MM.1S (cell line): ENCODE measurements at regions not wholly inside any gene's neighbourhood (a gene's known extent, or its start where the extent isn't known, plus 50 kb on each side); places are given as distances from the start of the nearest gene placed in this dataset.

Experiments
- DNase-seq: peaks from one replicate; pipeline ENCODE4 v3.0.0-alpha.2; 2015
- H2AFZ ChIP-seq: fragments of 300-600 bp; sonication (generic); 2 replicates; pipeline ENCODE4 v1.6.0; 2016; ENCODE audit warnings: antibody characterized with exemption, low read length
- H3F3A ChIP-seq: fragments of 300-600 bp; sonication (generic); 2 replicates; pipeline ENCODE4 v1.6.1; 2016; ENCODE audit warnings: mild to moderate bottlenecking, antibody characterized with exemption, low read length, moderate library complexity, mixed read lengths; ENCODE audit not compliant: insufficient read depth
- H3K27ac ChIP-seq: fragments of 300-600 bp; sonication (generic); 2 replicates; pipeline ENCODE4 v1.5.1; 2016; ENCODE audit warnings: mild to moderate bottlenecking, low read length
- H3K27me3 ChIP-seq: fragments of 300-600 bp; sonication (generic); replicated peaks from 2 replicates; pipeline ENCODE4 v1.6.0; 2016; ENCODE audit warnings: low read length; ENCODE audit not compliant: insufficient read depth
- H3K36me3 ChIP-seq: fragments of 300-600 bp; sonication (generic); replicated peaks from 2 replicates; pipeline ENCODE4 v1.6.1; 2016; ENCODE audit warnings: mild to moderate bottlenecking, low read length, mixed read lengths; ENCODE audit not compliant: insufficient read depth
- H3K4me1 ChIP-seq: fragments of 300-600 bp; sonication (generic); 2 replicates; pipeline ENCODE4 v1.6.1; 2016; ENCODE audit warnings: low read length, mixed read lengths
- H3K4me2 ChIP-seq: fragments of 300-600 bp; sonication (generic); 2 replicates; pipeline ENCODE4 v1.6.0; 2016; ENCODE audit warnings: low read depth, low read length
- H3K4me3 ChIP-seq: fragments of 300-600 bp; sonication (generic); 2 replicates; pipeline ENCODE4 v1.5.1; 2016; ENCODE audit warnings: low read length, mixed read lengths
- H3K79me2 ChIP-seq: fragments of 300-600 bp; sonication (generic); 2 replicates; pipeline ENCODE4 v1.6.1; 2016; ENCODE audit warnings: mixed run types, low read length, mixed read lengths
- H3K9ac ChIP-seq: fragments of 300-600 bp; sonication (generic); 2 replicates; pipeline ENCODE4 v1.6.1; 2016; ENCODE audit warnings: low read length, mixed read lengths
- H3K9me2 ChIP-seq: fragments of 300-600 bp; sonication (generic); replicated peaks from 2 replicates; pipeline ENCODE4 v1.6.1; 2016; ENCODE audit warnings: mild to moderate bottlenecking, low read length, mixed read lengths; ENCODE audit not compliant: insufficient read depth
- H3K9me3 ChIP-seq: fragments of 300-600 bp; sonication (generic); replicated peaks from 2 replicates; pipeline ENCODE4 v1.6.1; 2016; ENCODE audit warnings: mild to moderate bottlenecking, low read length, mixed read lengths; ENCODE audit not compliant: insufficient read depth
- H4K20me1 ChIP-seq: fragments of 300-600 bp; sonication (generic); 2 replicates; pipeline ENCODE4 v1.6.1; 2016; ENCODE audit warnings: mild to moderate bottlenecking, low read length, moderate library complexity, mixed read lengths; ENCODE audit not compliant: insufficient read depth
- CTCF ChIP-seq: fragments of 300-600 bp; sonication (generic); IDR thresholded peaks from 2 replicates; pipeline ENCODE4 v1.5.1; 2016; ENCODE audit warnings: antibody characterized with exemption, low read length, mixed read lengths
- EZH2 ChIP-seq: fragments of 300-600 bp; sonication (generic); optimal IDR thresholded peaks from 2 replicates; pipeline ENCODE3; 2017; ENCODE audit warnings: low read depth, mild to moderate bottlenecking, antibody characterized with exemption, low read length, mixed read lengths
- EZH2phosphoT487 ChIP-seq: fragments of 300-600 bp; sonication (generic); IDR thresholded peaks from 2 replicates; pipeline ENCODE4 v1.6.1; 2018; ENCODE audit warnings: antibody characterized with exemption, low read length

GRCh38 chr10:4058514-4059029 lies 273.6 kb upstream of the KLF6 start:
- H3F3A ChIP-seq: no peaks in the 10 kb centered on the region
- no peak overlapping the region for H3K9ac ChIP-seq
- H3K9me3 ChIP-seq: no peaks in the 10 kb centered on the region
- H3K27me3 ChIP-seq: no peaks in the 10 kb centered on the region
- H3K4me3 ChIP-seq: no peak overlapping the region
- no peaks in the 10 kb centered on the region for H3K79me2 ChIP-seq
- H3K4me1 ChIP-seq: no peaks in the 10 kb centered on the region
- no peak for DNase-seq
- no peaks in the 10 kb centered on the region for H3K36me3 ChIP-seq
- no peak overlapping the region for H2AFZ ChIP-seq
- H3K27ac ChIP-seq: no peak overlapping the region
- TF ChIP-seq CTCF (no peak), EZH2 (no peak), EZH2phosphoT487 (no peak)
- H3K4me2 ChIP-seq: no peak overlapping the region
- H3K9me2 ChIP-seq: no peaks in the 10 kb centered on the region
- H4K20me1 ChIP-seq: no peaks in the 10 kb centered on the region

- no peak overlapping the region for H3K27ac ChIP-seq
- TF ChIP-seq EZH2 (no peak), CTCF (no peak), EZH2phosphoT487 (no peak)
- H3K79me2 ChIP-seq: no peaks in the 10 kb centered on the region
- H2AFZ ChIP-seq: no peak overlapping the region
- H3K27me3 ChIP-seq: no peaks in the 10 kb centered on the region
- H3K4me1 ChIP-seq: no peaks in the 10 kb centered on the region
- H3K4me2 ChIP-seq: no peak overlapping the region
- H3K36me3 ChIP-seq: no peaks in the 10 kb centered on the region
- H3K9ac ChIP-seq: no peak overlapping the region
- H4K20me1 ChIP-seq: no peaks in the 10 kb centered on the region
- no peaks in the 10 kb centered on the region for H3K9me3 ChIP-seq
- no peak for DNase-seq
- H3F3A ChIP-seq: no peaks in the 10 kb centered on the region
- H3K4me3 ChIP-seq: no peak overlapping the region
- H3K9me2 ChIP-seq: no peaks in the 10 kb centered on the region
Measured at GRCh38 chr10:4057725-4058513, 272.9 kb upstream of the KLF6 start.

- no peak overlapping the region for H3K27ac ChIP-seq
- TF ChIP-seq CTCF (no peak), EZH2phosphoT487 (no peak)
- H3K4me2 ChIP-seq: no peak overlapping the region
Measured at GRCh38 chr10:4057021-4057420, 272.0 kb upstream of the KLF6 start.

More at GRCh38 chr10:4057021-4057420, 272.0 kb upstream of the KLF6 start:
- no peaks in the 10 kb centered on the region for H4K20me1 ChIP-seq
- H3K79me2 ChIP-seq: no peaks in the 10 kb centered on the region
- no peaks in the 10 kb centered on the region for H3K9me2 ChIP-seq
- no peak overlapping the region for H3K4me3 ChIP-seq
- no peak for DNase-seq
- H3K36me3 ChIP-seq: no peaks in the 10 kb centered on the region
- no peak overlapping the region for H2AFZ ChIP-seq
- no peaks in the 10 kb centered on the region for H3K4me1 ChIP-seq
- H3F3A ChIP-seq: no peaks in the 10 kb centered on the region
- H3K27me3 ChIP-seq: no peaks in the 10 kb centered on the region
- H3K9me3 ChIP-seq: no peaks in the 10 kb centered on the region
- no peak overlapping the region for H3K9ac ChIP-seq
